ENCODE measurements at regions not wholly inside any gene's neighbourhood (a gene's known extent, or its start where the extent isn't known, plus 50 kb on each side); places are given as distances from the start of the nearest gene placed in this dataset.

DNA sequence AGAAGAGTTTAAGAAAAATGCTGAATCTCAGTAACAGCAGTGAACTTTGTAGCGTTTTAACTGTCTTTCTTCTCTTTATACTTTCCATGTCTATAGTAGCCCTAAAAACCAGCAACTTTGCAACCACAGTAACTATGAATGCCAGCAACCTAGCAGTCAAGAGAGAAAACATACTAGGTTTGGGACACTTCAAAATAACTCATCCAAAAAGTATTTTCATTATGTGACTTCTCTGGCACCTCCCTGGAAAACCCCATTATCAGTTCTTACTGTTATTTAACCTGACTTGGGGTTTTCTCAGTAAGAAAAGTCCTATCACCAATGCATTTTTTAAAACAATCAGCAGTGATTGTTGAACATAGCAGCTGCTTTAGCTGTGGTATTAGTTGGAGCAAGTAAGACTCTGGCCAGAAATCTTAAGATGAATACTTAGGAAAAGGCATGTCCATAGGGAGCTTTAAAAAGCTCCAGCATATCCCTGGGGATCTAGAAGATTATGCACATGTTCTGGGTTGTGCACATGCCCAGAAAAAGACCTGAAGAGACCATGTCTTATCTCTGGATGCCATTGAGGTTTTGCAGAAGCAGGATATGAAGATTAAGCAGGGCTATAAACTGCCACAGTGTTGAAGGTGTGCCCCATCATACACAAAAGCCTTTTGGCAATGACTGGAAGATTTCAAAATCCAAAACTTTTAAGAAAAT is 411.3 kb downstream of the CMPK2 start:
- TF ChIP-seq, protein P1, sequence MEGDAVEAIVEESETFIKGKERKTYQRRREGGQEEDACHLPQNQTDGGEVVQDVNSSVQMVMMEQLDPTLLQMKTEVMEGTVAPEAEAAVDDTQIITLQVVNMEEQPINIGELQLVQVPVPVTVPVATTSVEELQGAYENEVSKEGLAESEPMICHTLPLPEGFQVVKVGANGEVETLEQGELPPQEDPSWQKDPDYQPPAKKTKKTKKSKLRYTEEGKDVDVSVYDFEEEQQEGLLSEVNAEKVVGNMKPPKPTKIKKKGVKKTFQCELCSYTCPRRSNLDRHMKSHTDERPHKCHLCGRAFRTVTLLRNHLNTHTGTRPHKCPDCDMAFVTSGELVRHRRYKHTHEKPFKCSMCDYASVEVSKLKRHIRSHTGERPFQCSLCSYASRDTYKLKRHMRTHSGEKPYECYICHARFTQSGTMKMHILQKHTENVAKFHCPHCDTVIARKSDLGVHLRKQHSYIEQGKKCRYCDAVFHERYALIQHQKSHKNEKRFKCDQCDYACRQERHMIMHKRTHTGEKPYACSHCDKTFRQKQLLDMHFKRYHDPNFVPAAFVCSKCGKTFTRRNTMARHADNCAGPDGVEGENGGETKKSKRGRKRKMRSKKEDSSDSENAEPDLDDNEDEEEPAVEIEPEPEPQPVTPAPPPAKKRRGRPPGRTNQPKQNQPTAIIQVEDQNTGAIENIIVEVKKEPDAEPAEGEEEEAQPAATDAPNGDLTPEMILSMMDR (IDR thresholded peaks at IDR 0.05; ENCODE audit: poor library complexity) = no peak
- no peak for TF ChIP-seq EZH2 (IDR thresholded peaks at IDR 0.05; ENCODE audit: borderline replicate concordance)

Data from hepatocyte (in vitro differentiated cells).